Dendritic cell treated with granulocyte-macrophage colony-stimulating factor and Interleukin-4, amounts not matched to agents 40 ng/mL and 50 ng/mL, for 4 days (primary cell): ENCODE measurements at regions not wholly inside any gene's neighbourhood (a gene's known extent, or its start where the extent isn't known, plus 50 kb on each side); places are given as distances from the start of the nearest gene placed in this dataset.
"Not testable (repeated sequence)": the region's sequence is repeated elsewhere in the genome, so short reads cannot be mapped to it uniquely, and the experiment has no call there.

Experiments
- H3K27ac Mint-ChIP-seq: one replicate; pipeline ENCODE4 v1.8.0; 2022; ENCODE audit warnings: mild to moderate bottlenecking, mixed read lengths
- H3K27me3 Mint-ChIP-seq: one replicate; pipeline ENCODE4 v1.8.0; 2022; ENCODE audit warnings: mild to moderate bottlenecking, mixed read lengths
- H3K36me3 Mint-ChIP-seq: one replicate; pipeline ENCODE4 v1.8.0; 2022; ENCODE audit warnings: low read depth, mixed read lengths
- H3K4me1 Mint-ChIP-seq: one replicate; pipeline ENCODE4 v1.8.0; 2022; ENCODE audit warnings: low read depth, mixed read lengths
- H3K4me3 Mint-ChIP-seq: one replicate; pipeline ENCODE4 v1.8.0; 2022; ENCODE audit warnings: mild to moderate bottlenecking, moderate library complexity, mixed read lengths
- H3K9me3 Mint-ChIP-seq: one replicate; pipeline ENCODE4 v1.8.0; 2022; ENCODE audit warnings: mixed read lengths
- intact Hi-C: fragments of 100-400 bp; cut with micrococcal nuclease; formaldehyde crosslinking; loops from one replicate; pipeline ENCODE4 v1.15.0; 2022

GRCh38 chr14:106809615-106810014 is 1283.2 kb downstream of the TMEM121 start:
- Mint-ChIP-seq H3K36me3 (no peaks in the 10 kb centered on the region), H3K4me3 (no peak overlapping the region), H3K4me1 (no peaks in the 10 kb centered on the region), H3K27me3 (peaks cover 2% of the 10 kb centered on the region), H3K9me3 (no peaks in the 10 kb centered on the region), H3K27ac (no peak overlapping the region)
- intact Hi-C loops: no loop called here

- intact Hi-C loops, H3K9me3 Mint-ChIP-seq, H3K36me3 Mint-ChIP-seq, H3K27me3 Mint-ChIP-seq, H3K4me1 Mint-ChIP-seq, H3K4me3 Mint-ChIP-seq, H3K27ac Mint-ChIP-seq: not testable (repeated sequence)
Measured at GRCh38 chr14:106810168-106810567, 1283.8 kb downstream of the TMEM121 start.

GRCh38 chr14:106811162-106811561 is 1284.8 kb downstream of the TMEM121 start:
- Mint-ChIP-seq H3K9me3 (no peaks in the 10 kb centered on the region), H3K27ac (no peak overlapping the region), H3K36me3 (no peaks in the 10 kb centered on the region), H3K4me1 (no peaks in the 10 kb centered on the region), H3K4me3 (no peak overlapping the region), H3K27me3 (peaks cover 2% of the 10 kb centered on the region)
- intact Hi-C loops: no loop called here

GRCh38 chr14:106812788-106813476 is 1286.5 kb downstream of the TMEM121 start:
- H3K36me3 Mint-ChIP-seq: no peaks in the 10 kb centered on the region
- no peak overlapping the region for H3K4me3 Mint-ChIP-seq
- intact Hi-C loops: no loop called here
- no peak overlapping the region for H3K27ac Mint-ChIP-seq
- no peaks in the 10 kb centered on the region for H3K9me3 Mint-ChIP-seq
- H3K27me3 Mint-ChIP-seq: peaks cover 2% of the 10 kb centered on the region
- no peaks in the 10 kb centered on the region for H3K4me1 Mint-ChIP-seq

- Mint-ChIP-seq H3K4me3 (no peak overlapping the region), H3K9me3 (no peaks in the 10 kb centered on the region), H3K4me1 (no peaks in the 10 kb centered on the region), H3K27me3 (peaks cover 2% of the 10 kb centered on the region), H3K27ac (no peak overlapping the region), H3K36me3 (no peaks in the 10 kb centered on the region)
- intact Hi-C loops: no loop called here
Measured at GRCh38 chr14:106813477-106813823, 1287.1 kb downstream of the TMEM121 start.

- H3K4me1 Mint-ChIP-seq: no peaks in the 10 kb centered on the region
- intact Hi-C loops: no loop called here
- H3K36me3 Mint-ChIP-seq: no peaks in the 10 kb centered on the region
- no peak overlapping the region for H3K27ac Mint-ChIP-seq
- peaks cover 3% of the 10 kb centered on the region for H3K27me3 Mint-ChIP-seq
- H3K4me3 Mint-ChIP-seq: no peak overlapping the region
- H3K9me3 Mint-ChIP-seq: no peaks in the 10 kb centered on the region
Measured at GRCh38 chr14:106820119-106820518, 1293.7 kb downstream of the TMEM121 start.

GRCh38 chr14:106821119-106821518 is 1294.7 kb downstream of the TMEM121 start:
- intact Hi-C loops: no loop called here
- Mint-ChIP-seq H3K9me3 (no peaks in the 10 kb centered on the region), H3K27ac (no peak overlapping the region), H3K27me3 (peaks cover 3% of the 10 kb centered on the region), H3K36me3 (no peaks in the 10 kb centered on the region), H3K4me3 (no peak overlapping the region), H3K4me1 (no peaks in the 10 kb centered on the region)

GRCh38 chr14:106822905-106823304 is 1296.5 kb downstream of the TMEM121 start:
- Mint-ChIP-seq H3K36me3 (no peaks in the 10 kb centered on the region), H3K27me3 (peaks cover 3% of the 10 kb centered on the region), H3K27ac (no peak overlapping the region), H3K4me1 (no peaks in the 10 kb centered on the region), H3K4me3 (no peak overlapping the region), H3K9me3 (no peaks in the 10 kb centered on the region)
- intact Hi-C loops: no loop called here

GRCh38 chr14:106823552-106823951 is 1297.2 kb downstream of the TMEM121 start:
- Mint-ChIP-seq H3K4me3 (no peak overlapping the region), H3K9me3 (no peaks in the 10 kb centered on the region), H3K27ac (no peak overlapping the region), H3K36me3 (no peaks in the 10 kb centered on the region), H3K27me3 (peaks cover 3% of the 10 kb centered on the region), H3K4me1 (no peaks in the 10 kb centered on the region)
- intact Hi-C loops: no loop called here

GRCh38 chr14:106826833-106827369 is 1300.5 kb downstream of the TMEM121 start:
- Mint-ChIP-seq H3K9me3 (peaks cover 8% of the 10 kb centered on the region), H3K36me3 (no peaks in the 10 kb centered on the region), H3K27ac (no peak overlapping the region), H3K4me3 (no peak overlapping the region), H3K27me3 (peaks cover 5% of the 10 kb centered on the region), H3K4me1 (no peaks in the 10 kb centered on the region)
- intact Hi-C loops: no loop called here

- intact Hi-C loops: no loop called here
Measured at GRCh38 chr14:106831322-106831720, 1304.9 kb downstream of the TMEM121 start.

GRCh38 chr14:106837870-106838269 is 1311.5 kb downstream of the TMEM121 start:
- no peak overlapping the region for H3K27ac Mint-ChIP-seq

More at GRCh38 chr14:106831322-106831720, 1304.9 kb downstream of the TMEM121 start:
- Mint-ChIP-seq H3K36me3 (no peaks in the 10 kb centered on the region), H3K9me3 (peaks cover 8% of the 10 kb centered on the region), H3K27me3 (peaks cover 5% of the 10 kb centered on the region), H3K4me1 (no peaks in the 10 kb centered on the region), H3K4me3 (no peak overlapping the region), H3K27ac (no peak overlapping the region)

GRCh38 chr14:106838991-106839769 is 1312.8 kb downstream of the TMEM121 start:
- H3K36me3 Mint-ChIP-seq: peaks cover 3% of the 10 kb centered on the region
- H3K27me3 Mint-ChIP-seq: peaks cover 8% of the 10 kb centered on the region
- H3K4me3 Mint-ChIP-seq: no peak overlapping the region
- intact Hi-C loops: no loop called here
- peaks cover 17% of the 10 kb centered on the region for H3K4me1 Mint-ChIP-seq
- no peaks in the 10 kb centered on the region for H3K9me3 Mint-ChIP-seq
- H3K27ac Mint-ChIP-seq: no peak overlapping the region

More at GRCh38 chr14:106837870-106838269, 1311.5 kb downstream of the TMEM121 start:
- Mint-ChIP-seq H3K27me3 (peaks cover 6% of the 10 kb centered on the region), H3K9me3 (no peaks in the 10 kb centered on the region), H3K36me3 (no peaks in the 10 kb centered on the region), H3K4me1 (peaks cover 5% of the 10 kb centered on the region), H3K4me3 (no peak overlapping the region)
- intact Hi-C loops: no loop called here

- peaks cover 28% of the 10 kb centered on the region for H3K4me1 Mint-ChIP-seq
- peaks cover 9% of the 10 kb centered on the region for H3K27me3 Mint-ChIP-seq
- peaks cover 10% of the 10 kb centered on the region for H3K36me3 Mint-ChIP-seq
- H3K9me3 Mint-ChIP-seq: no peaks in the 10 kb centered on the region
- H3K4me3 Mint-ChIP-seq: no peak overlapping the region
- intact Hi-C loops: no loop called here
- H3K27ac Mint-ChIP-seq: no peak overlapping the region
Measured at GRCh38 chr14:106840258-106840657, 1313.9 kb downstream of the TMEM121 start.
